ENCODE measurements at regions not wholly inside any gene's neighbourhood (a gene's known extent, or its start where the extent isn't known, plus 50 kb on each side); places are given as distances from the start of the nearest gene placed in this dataset.

DNA sequence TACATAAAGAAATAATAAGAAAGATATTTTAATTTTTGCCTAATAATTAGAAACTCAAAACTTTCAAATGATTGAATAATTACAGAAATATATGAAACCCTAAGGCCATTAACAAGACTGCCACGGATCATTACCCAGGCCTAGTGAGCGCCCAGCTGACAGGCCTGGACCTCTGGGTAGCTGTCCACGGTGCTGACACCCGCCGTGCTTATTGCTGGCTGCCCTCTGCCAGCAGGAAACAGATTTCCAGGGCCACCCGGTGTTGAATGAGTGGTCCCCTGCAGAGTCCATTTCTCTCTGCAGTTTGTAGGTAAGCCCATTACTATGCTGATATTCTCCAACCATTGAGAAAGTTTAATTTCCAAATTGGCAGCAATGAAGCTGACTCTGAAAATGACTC, 254.4 kb upstream of the GJB5 start:
- no peak for TF ChIP-seq ZEB2 (IDR thresholded peaks at IDR 0.05)
- no peak for TF ChIP-seq ZNF274 (IDR thresholded peaks at IDR 0.05; ENCODE audit: borderline replicate concordance, low read depth, low read length)
- no peak for TF ChIP-seq PRPF4 (IDR thresholded peaks at IDR 0.05; ENCODE audit: insufficient read depth, low read depth, low read length, poor library complexity, severe bottlenecking)
- TF ChIP-seq, protein P1, sequence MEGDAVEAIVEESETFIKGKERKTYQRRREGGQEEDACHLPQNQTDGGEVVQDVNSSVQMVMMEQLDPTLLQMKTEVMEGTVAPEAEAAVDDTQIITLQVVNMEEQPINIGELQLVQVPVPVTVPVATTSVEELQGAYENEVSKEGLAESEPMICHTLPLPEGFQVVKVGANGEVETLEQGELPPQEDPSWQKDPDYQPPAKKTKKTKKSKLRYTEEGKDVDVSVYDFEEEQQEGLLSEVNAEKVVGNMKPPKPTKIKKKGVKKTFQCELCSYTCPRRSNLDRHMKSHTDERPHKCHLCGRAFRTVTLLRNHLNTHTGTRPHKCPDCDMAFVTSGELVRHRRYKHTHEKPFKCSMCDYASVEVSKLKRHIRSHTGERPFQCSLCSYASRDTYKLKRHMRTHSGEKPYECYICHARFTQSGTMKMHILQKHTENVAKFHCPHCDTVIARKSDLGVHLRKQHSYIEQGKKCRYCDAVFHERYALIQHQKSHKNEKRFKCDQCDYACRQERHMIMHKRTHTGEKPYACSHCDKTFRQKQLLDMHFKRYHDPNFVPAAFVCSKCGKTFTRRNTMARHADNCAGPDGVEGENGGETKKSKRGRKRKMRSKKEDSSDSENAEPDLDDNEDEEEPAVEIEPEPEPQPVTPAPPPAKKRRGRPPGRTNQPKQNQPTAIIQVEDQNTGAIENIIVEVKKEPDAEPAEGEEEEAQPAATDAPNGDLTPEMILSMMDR (IDR thresholded peaks at IDR 0.05 in 2 of 3, conservative IDR thresholded peaks at IDR 0.05 in 1 of 3; ENCODE audit: insufficient read depth in 2 of 3, low read depth in 1 of 3, low read length in 3 of 3) = no peak
- no peak for TF ChIP-seq SMC3 (conservative IDR thresholded peaks at IDR 0.05; ENCODE audit: insufficient read depth, low read depth, low read length)
- no peak for TF ChIP-seq ZC3H11A (IDR thresholded peaks at IDR 0.05; ENCODE audit: low read depth, low read length)
- TF ChIP-seq ZNF785 (CRISPR knock-in tag; IDR thresholded peaks at IDR 0.05) = no peak
- TF ChIP-seq SAP30 (IDR thresholded peaks at IDR 0.05; ENCODE audit: borderline replicate concordance, insufficient read depth, low read depth, low read length, poor library complexity, severe bottlenecking) = no peak
- TF ChIP-seq, protein P2, sequence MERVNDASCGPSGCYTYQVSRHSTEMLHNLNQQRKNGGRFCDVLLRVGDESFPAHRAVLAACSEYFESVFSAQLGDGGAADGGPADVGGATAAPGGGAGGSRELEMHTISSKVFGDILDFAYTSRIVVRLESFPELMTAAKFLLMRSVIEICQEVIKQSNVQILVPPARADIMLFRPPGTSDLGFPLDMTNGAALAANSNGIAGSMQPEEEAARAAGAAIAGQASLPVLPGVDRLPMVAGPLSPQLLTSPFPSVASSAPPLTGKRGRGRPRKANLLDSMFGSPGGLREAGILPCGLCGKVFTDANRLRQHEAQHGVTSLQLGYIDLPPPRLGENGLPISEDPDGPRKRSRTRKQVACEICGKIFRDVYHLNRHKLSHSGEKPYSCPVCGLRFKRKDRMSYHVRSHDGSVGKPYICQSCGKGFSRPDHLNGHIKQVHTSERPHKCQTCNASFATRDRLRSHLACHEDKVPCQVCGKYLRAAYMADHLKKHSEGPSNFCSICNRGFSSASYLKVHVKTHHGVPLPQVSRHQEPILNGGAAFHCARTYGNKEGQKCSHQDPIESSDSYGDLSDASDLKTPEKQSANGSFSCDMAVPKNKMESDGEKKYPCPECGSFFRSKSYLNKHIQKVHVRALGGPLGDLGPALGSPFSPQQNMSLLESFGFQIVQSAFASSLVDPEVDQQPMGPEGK (CRISPR knock-in tag; IDR thresholded peaks at IDR 0.05; ENCODE audit: borderline replicate concordance) = no peak

Data from K562 (cell line).